DOHH2 (cell line): ENCODE measurements at regions not wholly inside any gene's neighbourhood (a gene's known extent, or its start where the extent isn't known, plus 50 kb on each side); places are given as distances from the start of the nearest gene placed in this dataset.
"Not testable (repeated sequence)": the region's sequence is repeated elsewhere in the genome, so short reads cannot be mapped to it uniquely, and the experiment has no call there.

Experiments used
- CTCF ChIP-seq: fragments of 200-600 bp; sonication (generic); IDR thresholded peaks from one replicate; pipeline ENCODE4 v1.5.1; 2014; ENCODE audit warnings: antibody characterized with exemption, mild to moderate bottlenecking, low read depth, low read length; ENCODE audit not compliant: poor library complexity, severe bottlenecking
- EZH2phosphoT487 ChIP-seq: fragments of 200-600 bp; sonication (generic); IDR thresholded peaks from 2 replicates; pipeline ENCODE4 v1.6.1; 2017; ENCODE audit warnings: borderline replicate concordance, mild to moderate bottlenecking, antibody characterized with exemption, low read length, moderate library complexity, mixed read lengths

DNA sequence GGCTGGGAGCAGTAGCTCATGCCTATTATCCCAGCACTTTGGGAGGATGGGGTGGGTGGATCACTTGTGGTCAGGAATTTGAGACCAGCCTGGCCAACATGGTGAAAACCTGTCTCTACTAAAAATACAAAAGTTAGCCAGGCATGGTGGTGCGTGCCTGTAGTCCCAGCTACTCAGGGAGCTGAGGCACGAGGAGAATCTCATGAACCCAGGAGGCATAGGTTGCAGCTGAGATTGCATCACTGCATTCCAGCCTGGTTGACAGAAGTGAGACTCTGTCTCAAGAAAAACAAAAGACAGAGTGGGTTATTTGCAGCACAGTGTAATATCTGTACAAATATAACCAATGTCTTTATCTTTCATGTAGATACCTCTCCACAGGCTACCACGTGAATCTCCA is 606.2 kb upstream of the CITED2 start:
- not testable (repeated sequence) for TF ChIP-seq CTCF, EZH2phosphoT487
